ENCODE measurements at regions not wholly inside any gene's neighbourhood (a gene's known extent, or its start where the extent isn't known, plus 50 kb on each side); places are given as distances from the start of the nearest gene placed in this dataset.

DNA sequence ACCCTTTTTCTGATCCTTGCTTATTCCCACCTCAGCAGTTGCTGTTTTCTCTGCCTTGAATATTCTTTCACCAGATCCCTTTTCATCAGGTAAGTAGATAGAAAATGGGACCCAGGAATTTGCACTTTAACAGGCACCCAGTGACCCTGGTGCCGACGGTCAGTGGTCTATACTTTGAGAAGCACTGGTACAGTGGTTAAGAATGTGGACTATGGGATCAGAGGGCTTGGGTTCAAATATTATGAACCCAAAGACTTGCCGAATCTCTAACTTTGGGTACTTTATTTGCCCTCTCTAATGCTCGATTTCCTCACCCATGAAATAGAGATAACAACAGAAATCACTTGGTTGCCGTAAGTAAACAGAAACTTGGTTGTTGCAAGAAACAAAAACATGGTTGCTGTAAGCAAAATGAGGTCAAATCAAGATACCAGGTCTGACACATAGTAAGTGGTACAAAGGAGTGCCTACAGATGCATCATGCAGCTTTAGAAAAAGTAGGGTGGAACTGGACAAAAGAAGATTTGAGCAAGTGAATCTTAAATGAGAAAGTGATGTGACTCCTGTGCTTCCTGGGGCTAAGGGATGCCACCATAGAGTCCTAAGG is 69.5 kb upstream of the GLS start:
- no peak for DNase-seq

DNA sequence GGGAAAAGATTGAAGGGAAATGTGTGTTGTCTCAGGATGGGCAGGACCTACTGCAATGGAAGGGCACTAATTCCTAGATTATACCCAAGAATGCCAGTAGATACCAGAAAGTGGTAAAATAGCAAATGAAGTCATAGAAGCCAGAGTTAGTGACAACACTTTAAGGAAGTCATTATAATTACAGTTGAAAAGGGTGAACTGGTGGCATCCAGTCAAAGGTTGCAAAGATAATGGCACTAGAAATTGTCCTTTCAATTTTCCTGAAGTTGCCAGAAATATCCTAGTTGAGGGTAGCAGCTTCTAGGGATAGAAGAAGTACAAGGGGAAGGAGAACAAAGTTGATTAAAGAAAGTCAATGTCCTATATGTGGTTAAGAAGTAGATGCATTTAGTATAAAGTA is 68.8 kb upstream of the GLS start:
- no peak for DNase-seq

DNA sequence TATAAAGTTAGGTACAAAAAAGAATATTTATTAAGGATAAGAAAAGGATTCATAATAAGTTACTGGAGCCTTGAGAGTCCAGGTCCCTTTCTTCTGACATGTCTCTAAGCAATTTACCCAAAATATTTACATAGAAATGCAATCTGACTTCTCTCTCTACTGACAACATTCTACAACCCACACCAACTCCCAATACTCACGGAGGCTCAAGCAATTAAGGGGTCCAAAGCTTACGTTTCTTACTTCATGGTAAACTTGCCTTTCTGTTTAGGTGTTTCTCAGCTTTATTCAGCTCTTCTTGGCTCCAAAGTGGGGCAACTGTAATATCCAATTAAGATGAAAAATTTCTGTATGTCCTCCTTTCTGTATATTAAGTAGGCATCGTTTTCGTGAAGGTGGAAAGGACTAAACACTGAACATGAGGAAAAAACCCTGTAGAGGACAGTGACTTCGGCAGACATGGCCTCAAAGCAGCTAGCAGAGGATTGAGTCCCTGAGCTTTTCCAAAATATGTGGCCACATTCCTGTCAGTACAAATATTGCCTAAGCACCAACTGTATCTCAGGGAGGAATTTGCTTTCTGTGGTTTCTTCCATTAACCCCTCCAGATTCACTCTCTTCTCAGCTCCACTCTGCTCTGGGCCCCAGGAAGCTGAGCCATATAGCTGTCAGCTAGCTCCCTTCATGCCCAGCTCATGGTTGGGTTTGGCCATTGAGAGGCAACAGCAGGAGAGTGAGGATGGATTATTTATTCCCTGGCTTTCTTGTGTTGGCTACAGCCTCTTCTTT is 67.9 kb upstream of the GLS start:
- no peak for DNase-seq

DNA sequence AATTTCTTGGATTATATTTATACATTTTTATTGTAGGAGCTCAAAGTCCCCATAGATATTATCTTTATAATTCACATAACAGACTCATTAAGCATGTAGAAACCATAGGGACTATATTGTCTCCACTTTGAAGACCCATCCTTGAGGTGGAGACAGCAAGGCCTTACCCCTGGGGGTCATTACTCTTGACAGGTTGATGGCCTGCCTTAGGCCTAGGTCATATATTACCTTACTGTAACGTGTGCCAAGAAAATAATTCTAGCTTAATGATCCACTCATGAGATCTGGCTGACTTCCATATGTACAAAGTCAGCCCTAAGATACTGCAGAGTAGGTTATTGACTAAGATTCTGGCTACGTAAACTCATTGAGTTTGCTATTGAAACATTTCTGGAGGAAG is 65.4 kb upstream of the GLS start:
- DNase-seq = no peak

DNA sequence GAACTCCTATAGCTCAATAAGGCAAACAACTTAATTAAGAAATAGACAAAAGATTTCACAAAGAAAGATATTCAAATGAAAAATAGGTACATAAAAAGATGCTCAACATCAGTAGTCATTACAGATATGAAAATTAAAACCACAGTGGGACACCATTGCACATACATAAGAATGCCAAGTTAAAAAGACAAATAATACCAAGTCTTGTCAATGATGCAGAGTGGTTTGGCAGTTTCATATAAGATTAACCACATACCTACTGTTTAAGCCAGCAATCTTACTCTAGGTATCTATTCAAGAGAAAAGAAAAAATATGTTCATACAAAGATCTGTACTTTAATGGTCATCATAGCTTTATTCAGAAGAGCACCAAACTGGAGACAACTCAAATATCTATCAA is 63.5 kb upstream of the GLS start:
- DNase-seq = no peak

DNA sequence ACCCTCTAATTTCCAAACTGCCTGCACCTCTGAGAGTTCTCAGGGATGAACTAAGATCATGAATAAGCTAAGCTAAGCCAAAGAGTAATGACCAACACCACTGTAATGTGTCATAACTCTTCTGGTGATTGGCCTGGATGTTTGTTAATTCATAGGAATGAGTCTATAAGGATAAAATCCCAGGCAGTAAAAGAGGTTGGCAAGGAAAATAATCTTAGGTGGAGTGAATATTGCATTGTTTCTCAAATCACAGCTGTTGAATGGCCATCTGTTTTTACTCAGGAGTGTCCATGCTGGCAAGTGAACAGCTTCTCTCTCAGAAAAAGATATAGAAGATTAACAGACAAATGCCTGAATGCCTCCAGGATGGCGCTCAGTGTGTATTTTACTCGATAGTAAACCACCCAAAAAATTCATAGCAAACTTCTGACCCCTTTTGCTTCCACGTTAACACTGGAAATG is 60.8 kb upstream of the GLS start:
- no peak for DNase-seq

DNA sequence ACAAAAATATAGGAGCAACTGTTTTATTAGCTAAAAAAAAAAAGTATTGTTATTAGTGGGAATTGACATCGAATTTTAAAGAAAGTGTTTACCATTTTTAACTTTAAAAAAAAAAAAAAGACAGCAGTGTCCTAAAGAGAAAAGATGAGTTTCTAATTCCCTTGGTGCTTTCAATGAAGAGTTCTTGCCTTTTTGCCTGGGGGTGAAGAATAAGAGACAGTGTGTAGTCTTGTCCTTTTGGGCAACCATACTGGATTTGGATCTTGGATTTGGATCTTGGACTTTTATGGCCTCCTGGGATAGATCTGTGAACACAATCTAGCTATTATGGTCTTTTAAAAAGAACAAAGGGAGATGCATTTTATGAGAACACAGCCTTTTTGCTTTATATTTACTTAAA is 60.2 kb upstream of the GLS start:
- no peak for DNase-seq

DNA sequence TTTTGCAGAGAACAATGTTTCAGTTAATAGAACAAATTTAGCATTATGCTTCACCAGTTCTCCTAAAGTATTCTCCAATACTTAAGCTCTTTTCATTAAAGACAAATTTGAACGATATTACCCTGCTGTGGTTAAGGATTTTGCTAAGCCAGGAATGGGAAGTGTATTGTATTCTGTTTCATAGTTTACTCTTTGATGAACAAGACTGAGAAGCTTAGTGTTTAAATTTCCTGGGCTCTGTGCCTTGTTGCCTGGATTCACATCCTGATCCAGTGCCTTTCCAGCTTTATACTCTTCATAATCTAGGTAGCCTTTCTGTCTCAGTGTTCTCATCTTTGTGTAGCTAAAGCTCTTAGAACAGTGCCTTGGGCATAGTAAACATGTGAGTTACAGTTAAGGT is 58.6 kb upstream of the GLS start:
- DNase-seq = no peak

DNA sequence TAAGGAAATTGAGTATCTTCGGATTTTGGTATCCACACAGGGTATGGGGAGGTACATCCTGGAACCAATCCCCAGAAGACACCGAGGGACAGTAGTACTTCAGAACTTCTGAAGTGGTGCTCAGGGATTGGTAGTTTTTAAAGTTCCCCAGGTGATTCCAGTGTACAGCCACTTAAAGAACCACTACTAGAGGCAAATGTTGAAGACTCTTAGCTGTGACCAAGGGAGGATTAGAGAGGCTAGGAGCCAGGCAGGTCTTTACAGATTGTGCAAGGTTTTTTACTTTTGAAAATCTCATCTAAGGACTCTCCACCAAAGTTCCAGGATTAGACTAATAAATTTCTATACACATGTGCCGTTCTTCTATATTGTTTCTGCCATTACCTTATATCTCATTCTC is 52.9 kb upstream of the GLS start:
- no peak for DNase-seq

DNA sequence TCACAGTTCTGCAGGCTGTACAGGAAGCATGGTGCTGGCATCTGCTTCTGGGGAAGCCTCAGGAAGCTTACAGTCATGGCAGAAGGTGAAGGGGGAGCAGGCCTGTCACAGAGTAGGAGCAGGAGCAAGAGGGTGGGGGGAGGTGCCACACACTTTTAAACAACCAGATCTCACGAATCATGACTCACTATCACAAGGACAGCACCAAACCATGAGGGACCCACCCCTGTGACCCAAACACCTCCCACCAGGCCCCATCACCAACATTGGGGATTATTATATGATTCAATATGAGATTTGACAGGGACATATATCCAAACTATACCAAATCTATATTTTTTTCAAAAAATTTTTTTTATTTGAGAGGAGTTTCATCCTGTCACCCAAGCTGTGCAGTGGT is 51.0 kb upstream of the GLS start:
- DNase-seq = no peak

All from activated T-cell treated with anti-CD3 and anti-CD28 coated beads for 4 hours (primary cell).